Chondrocyte (in vitro differentiated cells): ENCODE measurements at regions not wholly inside any gene's neighbourhood (a gene's known extent, or its start where the extent isn't known, plus 50 kb on each side); places are given as distances from the start of the nearest gene placed in this dataset.
A peak's percentile ranks its signal among the peaks of the same experiment; 100 is the strongest.

Experiments used
- DNase-seq: peaks from one replicate; pipeline ENCODE4 v3.0.0; 2021; ENCODE audit warnings: mixed read lengths, low spot score
- H3K27ac Mint-ChIP-seq: one replicate; pipeline ENCODE4 v1.8.0; 2021; ENCODE audit warnings: mild to moderate bottlenecking, moderate library complexity, mixed read lengths; ENCODE audit not compliant: unreplicated experiment
- H3K27me3 Mint-ChIP-seq: 2 replicates; pipeline ENCODE4 v1.8.0; 2021; ENCODE audit warnings: low read depth, mixed read lengths
- H3K36me3 Mint-ChIP-seq: 2 replicates; pipeline ENCODE4 v1.8.0; 2021; ENCODE audit warnings: low read depth, mixed read lengths
- H3K4me1 Mint-ChIP-seq: 2 replicates; pipeline ENCODE4 v1.8.0; 2021; ENCODE audit warnings: low read depth, mild to moderate bottlenecking, mixed read lengths
- H3K4me3 Mint-ChIP-seq: one replicate; pipeline ENCODE4 v1.8.0; 2021; ENCODE audit warnings: mild to moderate bottlenecking, moderate library complexity, mixed read lengths; ENCODE audit not compliant: unreplicated experiment
- H3K9me3 Mint-ChIP-seq: 2 replicates; pipeline ENCODE4 v1.8.0; 2021; ENCODE audit warnings: low read depth, mixed read lengths
- TF ChIP-seq, protein P1 (sequence below): fragments of 200-600 bp; sonication (generic); IDR thresholded peaks from 2 replicates; pipeline ENCODE4 v1.5.0; 2021; ENCODE audit warnings: antibody characterized with exemption, mild to moderate bottlenecking, moderate library complexity

DNA sequence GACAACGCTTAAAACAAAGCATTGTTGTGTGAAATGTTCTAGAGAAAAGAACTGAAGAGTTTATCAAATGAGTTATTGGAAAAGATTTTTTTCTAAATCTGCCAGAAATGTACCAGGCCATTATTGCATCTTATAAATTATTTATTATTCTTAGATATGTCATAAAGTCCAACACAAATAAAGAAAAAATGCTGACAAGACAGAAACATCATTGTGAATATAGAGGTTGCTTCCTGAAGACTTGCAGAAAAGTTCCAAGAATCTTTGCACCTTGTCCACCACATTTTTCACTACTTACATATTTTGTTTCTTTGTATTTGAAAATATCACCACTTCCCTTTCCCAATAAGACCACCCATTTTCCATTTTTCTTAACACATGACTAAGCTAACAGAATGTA, 545.8 kb downstream of the IQCM start:
- H3K4me3 Mint-ChIP-seq: no peak overlapping the region
- no peak for DNase-seq
- H3K4me1 Mint-ChIP-seq: no peaks in the 10 kb centered on the region
- H3K9me3 Mint-ChIP-seq: peaks cover 4% of the 10 kb centered on the region
- H3K27me3 Mint-ChIP-seq: no peaks in the 10 kb centered on the region
- TF ChIP-seq, protein P1, sequence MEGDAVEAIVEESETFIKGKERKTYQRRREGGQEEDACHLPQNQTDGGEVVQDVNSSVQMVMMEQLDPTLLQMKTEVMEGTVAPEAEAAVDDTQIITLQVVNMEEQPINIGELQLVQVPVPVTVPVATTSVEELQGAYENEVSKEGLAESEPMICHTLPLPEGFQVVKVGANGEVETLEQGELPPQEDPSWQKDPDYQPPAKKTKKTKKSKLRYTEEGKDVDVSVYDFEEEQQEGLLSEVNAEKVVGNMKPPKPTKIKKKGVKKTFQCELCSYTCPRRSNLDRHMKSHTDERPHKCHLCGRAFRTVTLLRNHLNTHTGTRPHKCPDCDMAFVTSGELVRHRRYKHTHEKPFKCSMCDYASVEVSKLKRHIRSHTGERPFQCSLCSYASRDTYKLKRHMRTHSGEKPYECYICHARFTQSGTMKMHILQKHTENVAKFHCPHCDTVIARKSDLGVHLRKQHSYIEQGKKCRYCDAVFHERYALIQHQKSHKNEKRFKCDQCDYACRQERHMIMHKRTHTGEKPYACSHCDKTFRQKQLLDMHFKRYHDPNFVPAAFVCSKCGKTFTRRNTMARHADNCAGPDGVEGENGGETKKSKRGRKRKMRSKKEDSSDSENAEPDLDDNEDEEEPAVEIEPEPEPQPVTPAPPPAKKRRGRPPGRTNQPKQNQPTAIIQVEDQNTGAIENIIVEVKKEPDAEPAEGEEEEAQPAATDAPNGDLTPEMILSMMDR: no peak
- no peak overlapping the region for H3K27ac Mint-ChIP-seq
- no peaks in the 10 kb centered on the region for H3K36me3 Mint-ChIP-seq

DNA sequence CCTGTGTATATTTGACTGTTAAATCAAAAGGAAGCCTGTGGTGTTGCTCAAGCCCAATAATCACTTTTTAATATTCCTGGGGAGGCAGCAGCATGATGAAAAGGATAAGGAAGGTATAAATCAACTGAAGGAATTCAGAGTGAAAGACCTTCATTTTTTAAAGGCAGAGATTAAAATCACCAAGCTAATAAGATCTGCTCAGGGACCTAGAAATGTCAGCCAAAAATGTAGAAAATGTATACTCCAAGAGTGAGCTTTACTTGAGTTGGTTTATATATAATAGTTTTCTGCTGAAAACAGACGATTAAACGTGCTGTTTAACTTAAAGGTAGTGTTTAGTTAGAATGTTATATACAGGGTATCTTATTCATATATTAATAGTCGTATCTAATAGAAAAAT, 549.3 kb downstream of the IQCM start:
- H3K4me1 Mint-ChIP-seq: no peaks in the 10 kb centered on the region
- DNase-seq: no peak

DNA sequence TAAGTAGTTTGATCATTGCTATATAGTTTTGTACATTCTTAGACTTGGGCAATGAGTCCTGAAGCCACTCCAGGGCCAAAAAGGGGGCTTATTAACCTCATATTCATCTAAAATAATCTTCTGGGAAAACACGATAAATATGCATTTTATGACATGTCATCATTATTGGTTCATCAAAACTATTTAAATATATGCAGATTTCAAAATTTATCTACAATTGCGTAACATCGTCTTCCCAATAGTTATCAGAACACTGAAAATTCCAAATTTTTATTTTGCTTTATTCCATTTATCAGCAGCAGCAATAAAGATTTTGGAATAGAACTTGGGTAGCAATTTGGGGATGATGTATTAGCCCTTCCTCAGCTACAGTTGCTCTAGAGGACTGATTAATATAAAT, 550.0 kb downstream of the IQCM start:
- TF ChIP-seq, protein P1: no peak
- peaks cover 9% of the 10 kb centered on the region for H3K27me3 Mint-ChIP-seq
- DNase-seq: no peak
- peaks cover 4% of the 10 kb centered on the region for H3K9me3 Mint-ChIP-seq
- no peak overlapping the region for H3K4me3 Mint-ChIP-seq
- H3K4me1 Mint-ChIP-seq: no peaks in the 10 kb centered on the region
- H3K27ac Mint-ChIP-seq: no peak overlapping the region
- no peaks in the 10 kb centered on the region for H3K36me3 Mint-ChIP-seq

More for the DNA sequence above, 549.3 kb downstream of the IQCM start:
- Mint-ChIP-seq H3K36me3 (no peaks in the 10 kb centered on the region), H3K27me3 (peaks cover 6% of the 10 kb centered on the region), H3K9me3 (peaks cover 4% of the 10 kb centered on the region), H3K27ac (no peak overlapping the region), H3K4me3 (no peak overlapping the region)
- TF ChIP-seq, protein P1: no peak

DNA sequence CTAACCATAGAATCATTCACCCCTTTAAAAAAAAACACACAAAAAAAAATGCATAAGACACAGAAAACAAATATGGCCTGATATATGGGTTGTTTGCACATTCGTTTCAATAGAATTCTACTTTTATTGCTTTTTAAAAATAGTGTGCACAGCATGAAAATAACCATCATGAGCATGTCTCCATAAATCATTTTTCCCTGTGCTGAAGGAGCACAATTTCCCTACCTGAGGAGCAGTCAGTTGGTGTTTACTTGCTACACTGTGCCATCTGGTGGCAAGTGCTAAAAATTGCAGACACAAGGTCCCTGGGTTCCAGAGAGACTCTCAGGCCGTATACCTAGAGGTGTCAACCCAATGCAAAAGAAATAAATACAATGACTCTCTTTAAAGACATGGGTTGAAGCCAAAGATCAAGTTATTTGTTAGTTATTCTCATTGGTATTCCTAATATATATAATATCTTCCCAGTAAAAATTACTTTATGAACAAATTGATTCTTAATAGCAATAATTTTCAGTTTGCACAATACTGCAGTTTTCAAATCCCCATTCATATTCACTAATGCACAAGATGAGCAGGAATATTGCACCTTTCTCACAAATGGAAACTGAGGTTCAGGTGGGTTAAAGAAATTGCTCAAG, 551.4 kb downstream of the IQCM start:
- TF ChIP-seq, protein P1: peak; percentile 81
- DNase-seq: no peak
- H3K4me1 Mint-ChIP-seq: no peaks in the 10 kb centered on the region
- no peak overlapping the region for H3K27ac Mint-ChIP-seq
- H3K27me3 Mint-ChIP-seq: peaks cover 9% of the 10 kb centered on the region
- H3K36me3 Mint-ChIP-seq: no peaks in the 10 kb centered on the region
- H3K4me3 Mint-ChIP-seq: no peak overlapping the region
- H3K9me3 Mint-ChIP-seq: peaks cover 4% of the 10 kb centered on the region

DNA sequence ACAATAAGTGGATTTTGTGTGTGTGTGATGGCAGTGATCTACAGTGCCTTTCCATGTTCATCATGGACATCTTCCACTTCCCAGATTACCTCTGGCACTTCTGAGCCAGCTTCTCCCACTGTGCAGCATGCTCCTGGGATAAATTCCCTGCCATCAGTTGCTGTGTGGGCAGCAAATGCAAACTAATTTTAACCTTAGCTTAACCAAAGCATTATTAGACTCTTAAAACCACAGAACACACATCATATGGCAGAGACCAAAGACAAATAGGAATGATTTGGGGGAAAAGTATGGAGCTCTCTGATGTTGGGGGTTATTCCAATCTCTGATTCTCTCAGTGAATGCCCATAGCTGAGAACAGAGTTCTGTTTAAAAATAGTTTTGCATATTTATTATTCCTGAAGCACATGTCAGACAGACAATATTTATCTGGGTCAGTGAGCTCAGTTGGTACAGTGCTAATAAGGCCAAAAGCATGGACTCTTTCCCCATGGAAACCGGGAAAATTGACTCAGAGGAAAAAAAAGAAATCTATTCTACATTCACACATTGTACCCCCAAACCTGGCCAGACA, 567.4 kb downstream of the IQCM start:
- Mint-ChIP-seq H3K27ac (no peak overlapping the region), H3K4me1 (no peaks in the 10 kb centered on the region), H3K36me3 (no peaks in the 10 kb centered on the region), H3K9me3 (peaks cover 4% of the 10 kb centered on the region), H3K27me3 (no peaks in the 10 kb centered on the region), H3K4me3 (no peak overlapping the region)
- TF ChIP-seq, protein P1: no peak
- no peak for DNase-seq
